HepG2 (cell line): ENCODE measurements at regions not wholly inside any gene's neighbourhood (a gene's known extent, or its start where the extent isn't known, plus 50 kb on each side); places are given as distances from the start of the nearest gene placed in this dataset.

Experiments used
- BRD4 ChIP-seq: sonication (generic); formaldehyde crosslinking; IDR thresholded peaks from 2 replicates; pipeline ENCODE4 v1.4.0; 2020; ENCODE audit warnings: missing genetic modification reagents
- DR1 ChIP-seq: sonication (generic); formaldehyde crosslinking; IDR thresholded peaks from 2 replicates; pipeline ENCODE4 v1.8.0; 2021; ENCODE audit warnings: mild to moderate bottlenecking, missing genetic modification reagents, inconsistent platforms
- FOXC1 ChIP-seq: sonication (generic); formaldehyde crosslinking; IDR thresholded peaks from 2 replicates; pipeline ENCODE4 v1.8.0; 2022; ENCODE audit warnings: mild to moderate bottlenecking, missing genetic modification reagents, borderline replicate concordance
- FOXK1 ChIP-seq: sonication (generic); formaldehyde crosslinking; IDR thresholded peaks from 2 replicates; pipeline ENCODE4 v1.4.0; 2020; ENCODE audit warnings: low read depth, missing genetic modification reagents, borderline replicate concordance
- FOXO1 ChIP-seq: sonication (generic); formaldehyde crosslinking; IDR thresholded peaks from 2 replicates; pipeline ENCODE4 v1.4.0; 2020; ENCODE audit warnings: missing genetic modification reagents
- HHEX ChIP-seq: IDR thresholded peaks from 2 replicates; pipeline ENCODE4 v1.6.1; 2016; ENCODE audit warnings: control low read depth
- MBNL3 ChIP-seq: fragments of 250-450 bp; sonication (Bioruptor Pico); conservative IDR thresholded peaks from 2 replicates; pipeline ENCODE4 v1.8.0; 2022; ENCODE audit warnings: mild to moderate bottlenecking, inconsistent platforms
- MED13 ChIP-seq: sonication (generic); formaldehyde crosslinking; IDR thresholded peaks from 2 replicates; pipeline ENCODE4 v1.5.0; 2020; ENCODE audit warnings: missing genetic modification reagents
- MIXL1 ChIP-seq: IDR thresholded peaks from 2 replicates; pipeline ENCODE4 v1.6.1; 2016
- NR2C2 ChIP-seq: sonication (generic); formaldehyde crosslinking; IDR thresholded peaks from 2 replicates; pipeline ENCODE4 v1.4.0; 2020; ENCODE audit warnings: missing genetic modification reagents, mild to moderate bottlenecking, moderate library complexity, borderline replicate concordance
- PHF21A ChIP-seq: sonication (generic); formaldehyde crosslinking; IDR thresholded peaks from 2 replicates; pipeline ENCODE4 v1.5.0; 2020; ENCODE audit warnings: mild to moderate bottlenecking, missing genetic modification reagents
- REPIN1 ChIP-seq: sonication (generic); formaldehyde crosslinking; IDR thresholded peaks from 2 replicates; pipeline ENCODE4 v1.8.0; 2022; ENCODE audit warnings: missing genetic modification reagents, low read depth, mild to moderate bottlenecking, borderline replicate concordance
- SMAD1 ChIP-seq: sonication (generic); formaldehyde crosslinking; IDR thresholded peaks from 2 replicates; pipeline ENCODE4 v1.4.0; 2020; ENCODE audit warnings: missing genetic modification reagents, low read depth, mild to moderate bottlenecking, borderline replicate concordance
- SP140L ChIP-seq: sonication (generic); formaldehyde crosslinking; IDR thresholded peaks from 2 replicates; pipeline ENCODE4 v1.4.0; 2020; ENCODE audit warnings: missing genetic modification reagents, borderline replicate concordance
- ZMYM2 ChIP-seq: sonication (generic); formaldehyde crosslinking; IDR thresholded peaks from 2 replicates; pipeline ENCODE4 v1.8.0; 2022; ENCODE audit warnings: mild to moderate bottlenecking, missing genetic modification reagents
- ZNF101 ChIP-seq: sonication (generic); formaldehyde crosslinking; IDR thresholded peaks from 2 replicates; pipeline ENCODE4 v1.4.0; 2020; ENCODE audit warnings: mild to moderate bottlenecking, low read depth, missing genetic modification reagents, borderline replicate concordance
- ZNF225 ChIP-seq: sonication (generic); formaldehyde crosslinking; IDR thresholded peaks from 2 replicates; pipeline ENCODE4 v1.4.0; 2020; ENCODE audit warnings: mild to moderate bottlenecking, missing genetic modification reagents
- ZNF263 ChIP-seq: sonication (generic); formaldehyde crosslinking; IDR thresholded peaks from 2 replicates; pipeline ENCODE4 v1.4.0; 2020; ENCODE audit warnings: missing genetic modification reagents
- ZNF605 ChIP-seq: sonication (generic); formaldehyde crosslinking; IDR thresholded peaks from 2 replicates; pipeline ENCODE4 v1.8.0; 2022; ENCODE audit warnings: mild to moderate bottlenecking, missing genetic modification reagents
- ZNF788 ChIP-seq: sonication (generic); formaldehyde crosslinking; IDR thresholded peaks from 2 replicates; pipeline ENCODE4 v1.5.0; 2020; ENCODE audit warnings: mild to moderate bottlenecking, missing genetic modification reagents, borderline replicate concordance
- TF ChIP-seq, protein P1 (sequence below): sonication (generic); formaldehyde crosslinking; IDR thresholded peaks from 2 replicates; pipeline ENCODE4 v1.4.0; 2020; ENCODE audit warnings: low read depth, missing genetic modification reagents
- TF ChIP-seq, protein P2 (sequence below): sonication (generic); IDR thresholded peaks from 2 replicates; pipeline ENCODE4 v1.6.1; 2016; ENCODE audit warnings: low read depth, borderline replicate concordance
- TF ChIP-seq, protein P3 (sequence below): IDR thresholded peaks from 2 replicates; pipeline ENCODE4 v1.6.1; 2018; ENCODE audit warnings: missing genetic modification reagents, mild to moderate bottlenecking, missing compliant biosample characterization
- TF ChIP-seq, protein P4 (sequence below): sonication (generic); formaldehyde crosslinking; IDR thresholded peaks from 2 replicates; pipeline ENCODE4 v1.5.1; 2020; ENCODE audit warnings: mild to moderate bottlenecking, missing genetic modification reagents, borderline replicate concordance

DNA sequence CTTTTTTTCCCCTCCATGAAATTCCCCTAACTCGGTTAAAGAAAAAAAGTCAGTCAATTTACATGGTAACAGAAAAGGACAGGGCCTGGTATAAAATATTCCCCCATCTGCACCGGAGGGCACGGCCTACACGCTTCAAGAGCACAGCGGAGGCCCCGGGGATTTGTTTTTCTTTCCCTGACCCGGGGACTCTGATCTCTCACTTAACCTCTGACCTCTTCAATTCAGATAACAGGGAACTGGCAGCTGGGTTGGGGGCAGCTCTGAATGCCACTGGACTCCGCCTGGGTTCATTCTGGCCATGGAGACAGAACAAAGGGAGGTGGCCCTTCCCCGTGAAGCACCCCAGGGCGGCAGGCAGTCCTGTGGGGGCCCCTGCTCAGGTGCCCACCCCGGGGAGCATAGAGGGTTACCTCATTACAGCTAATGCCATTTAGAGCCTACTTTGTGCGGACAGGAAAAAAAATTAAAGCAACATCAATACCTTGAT lies 257.5 kb downstream of the SHQ1 start (continued):
- TF ChIP-seq, protein P1, sequence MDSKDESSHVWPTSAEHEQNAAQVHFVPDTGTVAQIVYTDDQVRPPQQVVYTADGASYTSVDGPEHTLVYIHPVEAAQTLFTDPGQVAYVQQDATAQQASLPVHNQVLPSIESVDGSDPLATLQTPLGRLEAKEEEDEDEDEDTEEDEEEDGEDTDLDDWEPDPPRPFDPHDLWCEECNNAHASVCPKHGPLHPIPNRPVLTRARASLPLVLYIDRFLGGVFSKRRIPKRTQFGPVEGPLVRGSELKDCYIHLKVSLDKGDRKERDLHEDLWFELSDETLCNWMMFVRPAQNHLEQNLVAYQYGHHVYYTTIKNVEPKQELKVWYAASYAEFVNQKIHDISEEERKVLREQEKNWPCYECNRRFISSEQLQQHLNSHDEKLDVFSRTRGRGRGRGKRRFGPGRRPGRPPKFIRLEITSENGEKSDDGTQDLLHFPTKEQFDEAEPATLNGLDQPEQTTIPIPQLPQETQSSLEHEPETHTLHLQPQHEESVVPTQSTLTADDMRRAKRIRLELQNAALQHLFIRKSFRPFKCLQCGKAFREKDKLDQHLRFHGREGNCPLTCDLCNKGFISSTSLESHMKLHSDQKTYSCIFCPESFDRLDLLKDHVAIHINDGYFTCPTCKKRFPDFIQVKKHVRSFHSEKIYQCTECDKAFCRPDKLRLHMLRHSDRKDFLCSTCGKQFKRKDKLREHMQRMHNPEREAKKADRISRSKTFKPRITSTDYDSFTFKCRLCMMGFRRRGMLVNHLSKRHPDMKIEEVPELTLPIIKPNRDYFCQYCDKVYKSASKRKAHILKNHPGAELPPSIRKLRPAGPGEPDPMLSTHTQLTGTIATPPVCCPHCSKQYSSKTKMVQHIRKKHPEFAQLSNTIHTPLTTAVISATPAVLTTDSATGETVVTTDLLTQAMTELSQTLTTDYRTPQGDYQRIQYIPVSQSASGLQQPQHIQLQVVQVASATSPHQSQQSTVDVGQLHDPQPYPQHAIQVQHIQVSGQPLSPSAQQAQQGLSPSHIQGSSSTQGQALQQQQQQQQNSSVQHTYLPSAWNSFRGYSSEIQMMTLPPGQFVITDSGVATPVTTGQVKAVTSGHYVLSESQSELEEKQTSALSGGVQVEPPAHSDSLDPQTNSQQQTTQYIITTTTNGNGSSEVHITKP, result 0 out of 2 replicates have a peak, but pooled peaks have one; percentile 25
- TF ChIP-seq ZMYM2 (CRISPR knock-in tag), result 0 out of 2 replicates have a peak, but pooled peaks have one; percentile 46
- TF ChIP-seq FOXO1 (CRISPR knock-in tag), result peak; percentile 57
- TF ChIP-seq BRD4, result peak; percentile 30; the same call in 1 of the 2 replicates
- TF ChIP-seq ZNF101, result no peak
- TF ChIP-seq SP140L (CRISPR knock-in tag), result no peak
- 0 out of 2 replicates have a peak, but pooled peaks have one; percentile 5 for TF ChIP-seq DR1
- peak; percentile 82; the same call in 1 of the 2 replicates for TF ChIP-seq PHF21A (CRISPR knock-in tag)
- TF ChIP-seq ZNF225 (CRISPR knock-in tag), result peak; percentile 18; the same call in 1 of the 2 replicates
- TF ChIP-seq ZNF788 (CRISPR knock-in tag), result peak; percentile 33; the same call in 1 of the 2 replicates
- TF ChIP-seq SMAD1 (CRISPR knock-in tag), result no peak
- no peak for TF ChIP-seq MBNL3
- TF ChIP-seq FOXC1, result peak; percentile 39; the same call in 1 of the 2 replicates
- 0 out of 2 replicates have a peak, but pooled peaks have one; percentile 2 for TF ChIP-seq REPIN1
- TF ChIP-seq ZNF263 (CRISPR knock-in tag), result 0 out of 2 replicates have a peak, but pooled peaks have one; percentile 20
- peak; percentile 48; the same call in 1 of the 2 replicates for TF ChIP-seq HHEX (CRISPR knock-in tag)
- peak; percentile 74 for TF ChIP-seq MED13 (CRISPR knock-in tag)
- TF ChIP-seq, protein P2, sequence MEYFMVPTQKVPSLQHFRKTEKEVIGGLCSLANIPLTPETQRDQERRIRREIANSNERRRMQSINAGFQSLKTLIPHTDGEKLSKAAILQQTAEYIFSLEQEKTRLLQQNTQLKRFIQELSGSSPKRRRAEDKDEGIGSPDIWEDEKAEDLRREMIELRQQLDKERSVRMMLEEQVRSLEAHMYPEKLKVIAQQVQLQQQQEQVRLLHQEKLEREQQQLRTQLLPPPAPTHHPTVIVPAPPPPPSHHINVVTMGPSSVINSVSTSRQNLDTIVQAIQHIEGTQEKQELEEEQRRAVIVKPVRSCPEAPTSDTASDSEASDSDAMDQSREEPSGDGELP, result peak; percentile 86
- TF ChIP-seq FOXK1, result peak; percentile 35; the same call in 1 of the 2 replicates
- peak; percentile 71 for TF ChIP-seq MIXL1 (CRISPR knock-in tag)
- TF ChIP-seq, protein P3, sequence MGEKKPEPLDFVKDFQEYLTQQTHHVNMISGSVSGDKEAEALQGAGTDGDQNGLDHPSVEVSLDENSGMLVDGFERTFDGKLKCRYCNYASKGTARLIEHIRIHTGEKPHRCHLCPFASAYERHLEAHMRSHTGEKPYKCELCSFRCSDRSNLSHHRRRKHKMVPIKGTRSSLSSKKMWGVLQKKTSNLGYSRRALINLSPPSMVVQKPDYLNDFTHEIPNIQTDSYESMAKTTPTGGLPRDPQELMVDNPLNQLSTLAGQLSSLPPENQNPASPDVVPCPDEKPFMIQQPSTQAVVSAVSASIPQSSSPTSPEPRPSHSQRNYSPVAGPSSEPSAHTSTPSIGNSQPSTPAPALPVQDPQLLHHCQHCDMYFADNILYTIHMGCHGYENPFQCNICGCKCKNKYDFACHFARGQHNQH, result peak; percentile 67
- TF ChIP-seq, protein P4, sequence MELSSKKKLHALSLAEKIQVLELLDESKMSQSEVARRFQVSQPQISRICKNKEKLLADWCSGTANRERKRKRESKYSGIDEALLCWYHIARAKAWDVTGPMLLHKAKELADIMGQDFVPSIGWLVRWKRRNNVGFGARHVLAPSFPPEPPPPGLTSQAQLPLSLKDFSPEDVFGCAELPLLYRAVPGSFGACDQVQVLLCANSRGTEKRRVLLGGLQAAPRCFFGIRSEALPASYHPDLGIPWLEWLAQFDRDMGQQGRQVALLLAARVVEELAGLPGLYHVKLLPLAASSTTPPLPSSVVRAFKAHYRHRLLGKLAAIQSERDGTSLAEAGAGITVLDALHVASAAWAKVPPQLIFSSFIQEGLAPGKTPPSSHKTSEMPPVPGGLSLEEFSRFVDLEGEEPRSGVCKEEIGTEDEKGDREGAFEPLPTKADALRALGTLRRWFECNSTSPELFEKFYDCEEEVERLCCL (CRISPR knock-in tag), result no peak
- TF ChIP-seq NR2C2 (CRISPR knock-in tag), result peak; percentile 96
- peak; percentile 81 for TF ChIP-seq ZNF605 (CRISPR knock-in tag)
